HCEC 1CT (cell line): ENCODE measurements at regions not wholly inside any gene's neighbourhood (a gene's known extent, or its start where the extent isn't known, plus 50 kb on each side); places are given as distances from the start of the nearest gene placed in this dataset.

Experiments
- DNase-seq: peaks from one replicate; pipeline ENCODE4 v3.0.0-alpha.2; 2017

DNA sequence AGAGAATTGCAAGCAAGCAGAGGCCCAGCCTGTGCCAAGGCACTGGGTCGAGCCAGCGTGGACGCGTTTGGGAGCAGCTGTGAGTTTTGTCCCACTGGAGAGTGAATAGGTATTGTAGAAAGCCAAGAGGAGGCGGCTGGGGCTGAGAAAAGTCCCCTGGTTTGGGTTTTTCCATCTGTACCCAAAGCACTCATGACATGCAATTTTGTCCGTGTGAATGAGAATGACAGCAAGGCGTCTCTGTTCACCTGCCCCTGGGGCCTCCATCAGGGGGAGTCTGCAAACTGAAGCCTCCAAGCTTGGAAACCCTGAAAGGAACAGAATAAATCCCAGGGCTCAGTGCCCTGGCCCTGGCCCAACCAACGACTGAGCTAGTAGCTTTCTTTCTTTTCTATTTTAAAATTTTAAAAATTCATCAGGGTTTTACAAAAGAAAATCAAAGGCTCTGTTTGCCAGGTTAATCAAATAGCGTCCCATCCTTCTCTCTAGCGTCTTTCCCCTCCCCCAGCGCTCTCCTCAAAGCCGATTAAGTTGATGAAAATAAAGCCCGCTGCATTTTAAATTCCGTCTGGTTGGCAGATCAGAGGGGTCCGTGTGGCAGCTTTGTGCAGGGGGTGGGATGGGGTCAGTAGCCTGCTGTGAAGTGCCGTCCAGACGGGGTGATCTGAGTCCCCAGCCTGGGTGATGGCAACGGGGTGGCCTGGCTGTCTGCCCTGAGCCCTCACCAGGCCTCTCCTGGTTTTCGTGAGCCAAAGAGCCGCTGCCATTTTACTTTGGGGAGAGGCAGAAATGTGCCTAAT, 171.0 kb downstream of the KATNIP start:
- no peak for DNase-seq

DNA sequence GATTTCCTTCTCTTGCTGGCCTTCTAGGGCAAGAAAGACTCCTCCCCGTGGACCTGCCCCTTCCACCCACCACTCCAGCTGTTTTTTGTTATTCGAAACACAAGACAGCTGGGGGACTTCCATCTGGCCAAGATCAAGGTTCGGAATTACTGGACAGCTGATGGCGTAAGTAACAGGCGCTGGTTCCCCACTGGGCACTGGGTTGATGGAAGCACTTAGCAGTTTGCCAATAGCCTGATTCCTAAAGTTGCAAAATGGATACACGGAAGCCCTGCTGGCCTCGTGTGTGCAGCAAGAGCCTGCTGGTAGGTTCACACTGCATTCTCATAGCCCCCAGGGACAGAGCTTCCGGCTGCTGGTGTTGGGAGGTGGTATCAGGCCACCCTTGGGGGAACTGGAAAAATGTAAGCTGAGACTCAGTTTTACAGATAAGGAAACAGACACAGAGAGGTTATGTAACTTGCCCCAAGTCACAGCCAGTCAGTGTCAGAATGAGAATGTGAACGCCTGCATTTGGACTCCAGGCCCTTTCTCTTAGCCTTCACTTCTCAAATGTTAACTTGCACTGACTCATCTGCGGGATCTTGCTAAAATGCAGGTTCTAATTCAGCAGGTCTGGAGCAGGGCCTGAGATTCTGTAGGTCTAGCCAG, 171.7 kb downstream of the KATNIP start:
- peak; percentile 5 for DNase-seq

DNA sequence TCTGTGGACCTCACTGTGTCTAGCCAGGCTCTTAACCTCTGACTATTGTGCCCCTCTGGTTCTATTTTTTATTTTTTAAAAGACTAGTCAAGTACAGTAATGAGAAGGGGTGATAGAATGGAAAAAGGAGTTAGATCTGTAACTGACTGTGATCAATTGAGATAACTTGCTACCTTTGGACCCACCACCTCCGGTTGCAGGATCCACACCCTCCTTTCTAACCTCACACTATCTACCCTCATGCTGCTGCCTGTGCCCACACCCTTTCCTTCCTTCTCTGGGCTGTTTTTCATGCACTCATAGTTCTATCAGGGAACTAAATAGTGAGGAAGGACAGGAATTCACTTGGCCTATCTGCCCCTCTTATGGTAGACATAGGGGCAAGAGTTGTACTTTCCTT, 172.3 kb downstream of the KATNIP start:
- no peak for DNase-seq

DNA sequence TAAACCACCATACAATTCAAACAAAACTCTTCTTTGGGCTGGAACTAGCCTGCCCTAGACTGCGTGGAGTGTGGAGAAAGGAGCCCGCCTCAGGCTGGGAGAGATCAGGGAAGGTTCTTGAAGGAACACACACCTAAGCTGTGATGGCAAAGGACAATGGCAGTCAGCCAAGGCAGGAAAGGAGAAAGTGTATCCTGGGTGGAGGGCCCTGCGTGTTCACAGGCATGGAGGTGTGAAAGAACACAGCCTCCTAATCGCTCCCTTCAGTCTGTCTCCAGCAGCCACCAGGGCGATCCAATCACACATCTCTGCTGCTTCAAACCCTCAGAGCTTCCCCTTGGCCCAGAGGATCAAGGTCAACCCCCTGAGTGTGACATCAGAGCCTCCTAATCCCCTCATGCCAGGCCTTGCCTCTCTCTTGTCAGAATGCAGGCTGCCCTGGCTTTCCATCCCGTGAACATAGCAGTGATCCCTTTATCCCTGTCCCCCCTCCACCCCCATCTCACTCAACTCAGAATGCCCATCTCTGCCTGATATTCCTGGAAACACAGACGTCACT, 173.0 kb downstream of the KATNIP start:
- no peak for DNase-seq

- DNase-seq = no peak
Measured at GRCh38 chr16:27723711-27724481, 174.0 kb downstream of the KATNIP start.

DNA sequence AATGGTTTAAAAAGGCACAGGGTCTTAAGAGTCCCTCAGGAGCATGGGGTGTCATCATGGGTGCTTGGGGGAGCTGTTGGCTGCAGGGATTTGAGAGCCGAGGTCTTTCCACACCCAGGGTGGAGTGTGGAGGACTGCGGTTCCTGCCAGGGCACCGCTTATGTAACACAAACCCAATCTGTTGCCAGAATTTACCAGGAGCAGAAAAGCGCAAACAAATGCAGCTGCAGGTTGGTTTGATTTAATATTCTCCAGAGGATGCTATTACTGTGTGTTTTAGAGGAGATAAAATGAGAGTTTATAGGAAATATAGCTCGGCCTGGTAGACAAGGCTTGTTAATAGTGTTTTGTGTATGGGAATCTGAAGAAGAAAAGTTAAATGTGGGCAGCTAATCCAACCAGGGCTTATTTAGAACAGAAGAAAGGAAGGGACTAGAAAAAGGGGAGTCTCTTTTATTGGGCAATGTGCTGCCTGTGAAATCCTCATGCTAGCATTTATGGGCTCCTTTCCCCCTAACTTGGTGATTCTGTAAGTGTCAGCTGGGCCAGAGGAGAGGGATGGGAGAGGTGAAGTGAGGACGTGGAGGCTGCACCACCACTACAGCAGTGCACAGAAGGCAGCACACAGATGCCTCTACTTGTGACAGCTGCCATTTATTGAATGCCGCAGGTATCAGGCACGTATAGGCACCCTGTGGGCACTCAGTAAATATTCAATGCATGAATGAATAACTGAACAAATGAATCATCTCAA, 174.7 kb downstream of the KATNIP start:
- DNase-seq = no peak

DNA sequence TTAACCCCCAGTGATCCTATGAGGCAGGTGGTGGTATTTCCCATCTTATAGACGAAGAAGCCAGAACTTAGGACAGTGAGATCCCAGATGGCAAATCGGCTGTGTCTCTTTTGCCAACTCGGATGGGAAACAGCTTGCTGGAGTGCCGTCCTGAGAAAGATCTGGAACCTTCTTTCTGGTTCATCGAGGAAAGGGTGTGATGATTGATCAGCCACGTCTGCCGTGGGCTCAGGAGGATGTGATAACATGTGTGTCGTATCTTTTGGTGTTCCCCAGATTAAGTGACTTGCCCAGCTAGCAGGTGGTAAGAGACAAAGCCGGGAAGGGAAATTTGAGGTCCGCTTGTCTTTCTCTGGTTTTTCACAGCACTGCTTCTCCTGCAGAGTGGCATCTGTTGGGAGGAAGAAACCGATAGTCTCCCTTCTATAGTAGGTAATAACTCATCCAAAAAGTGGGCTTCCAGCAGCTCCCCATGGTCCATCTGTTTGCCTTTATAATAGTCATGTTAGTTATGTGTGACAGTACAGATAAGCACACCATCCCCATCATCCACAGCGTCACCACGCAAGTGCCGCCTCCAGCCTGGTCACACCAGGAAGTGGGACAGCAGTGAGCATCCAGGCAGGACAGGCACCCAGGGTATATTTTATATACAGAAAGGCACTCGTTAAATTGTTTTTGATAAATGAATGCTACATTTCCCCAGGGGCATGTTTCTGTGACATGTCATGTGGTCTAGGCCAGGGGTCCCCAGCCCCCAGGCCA, 175.5 kb downstream of the KATNIP start:
- DNase-seq = no peak

DNA sequence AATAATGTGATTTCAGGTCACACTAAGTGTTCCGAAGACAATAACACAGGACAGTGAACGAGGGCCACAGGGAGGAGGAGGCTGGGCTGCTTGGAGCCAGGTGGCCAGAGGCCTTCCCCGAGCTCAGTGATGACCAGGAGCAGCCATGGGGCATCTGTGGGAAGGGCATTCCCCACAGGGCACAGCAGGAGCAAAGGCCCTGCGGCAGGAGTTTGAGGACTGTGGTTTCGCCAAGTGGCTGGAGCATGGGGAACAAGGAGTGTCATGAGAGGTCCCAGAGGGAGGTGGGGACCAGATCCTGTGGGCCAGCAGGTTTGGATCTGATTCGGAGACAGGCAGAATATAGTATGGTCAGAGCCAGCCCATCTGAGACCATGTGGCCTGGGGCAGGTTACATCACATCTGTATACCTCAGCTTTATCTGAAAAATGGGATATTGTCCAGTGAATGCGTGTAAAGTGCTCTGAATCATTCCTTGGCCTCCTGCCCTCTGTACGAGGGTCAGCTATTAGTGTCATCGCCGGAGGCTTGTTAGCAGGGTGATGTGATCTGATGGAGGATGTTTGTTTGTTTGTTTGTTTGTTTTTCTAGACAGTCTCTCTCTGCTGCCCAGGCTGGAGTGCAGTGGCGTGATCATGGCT, 176.8 kb downstream of the KATNIP start:
- DNase-seq = peak; percentile 56

- no peak for DNase-seq
Measured at GRCh38 chr16:27727941-27728340, 178.0 kb downstream of the KATNIP start.

DNA sequence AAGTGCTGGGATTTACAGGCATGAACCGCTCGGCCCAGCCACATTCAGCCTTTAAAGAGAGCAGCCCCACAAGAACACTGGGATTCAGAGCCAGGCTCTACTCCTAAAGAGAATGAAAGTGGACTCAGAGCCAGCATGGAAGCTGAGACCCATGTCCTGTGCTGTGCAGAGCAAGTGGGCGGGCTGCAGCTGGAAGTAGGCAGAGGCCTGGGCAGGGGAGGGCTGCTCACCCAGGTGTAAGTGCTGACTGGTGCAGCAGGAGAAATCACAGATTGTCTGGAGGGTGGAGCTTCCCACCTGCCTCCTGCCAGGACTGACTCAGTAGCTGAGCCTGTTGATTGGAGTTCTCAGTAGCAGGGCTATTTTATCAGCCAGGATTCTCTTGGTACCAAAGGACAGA, 178.7 kb downstream of the KATNIP start:
- DNase-seq = no peak

DNA sequence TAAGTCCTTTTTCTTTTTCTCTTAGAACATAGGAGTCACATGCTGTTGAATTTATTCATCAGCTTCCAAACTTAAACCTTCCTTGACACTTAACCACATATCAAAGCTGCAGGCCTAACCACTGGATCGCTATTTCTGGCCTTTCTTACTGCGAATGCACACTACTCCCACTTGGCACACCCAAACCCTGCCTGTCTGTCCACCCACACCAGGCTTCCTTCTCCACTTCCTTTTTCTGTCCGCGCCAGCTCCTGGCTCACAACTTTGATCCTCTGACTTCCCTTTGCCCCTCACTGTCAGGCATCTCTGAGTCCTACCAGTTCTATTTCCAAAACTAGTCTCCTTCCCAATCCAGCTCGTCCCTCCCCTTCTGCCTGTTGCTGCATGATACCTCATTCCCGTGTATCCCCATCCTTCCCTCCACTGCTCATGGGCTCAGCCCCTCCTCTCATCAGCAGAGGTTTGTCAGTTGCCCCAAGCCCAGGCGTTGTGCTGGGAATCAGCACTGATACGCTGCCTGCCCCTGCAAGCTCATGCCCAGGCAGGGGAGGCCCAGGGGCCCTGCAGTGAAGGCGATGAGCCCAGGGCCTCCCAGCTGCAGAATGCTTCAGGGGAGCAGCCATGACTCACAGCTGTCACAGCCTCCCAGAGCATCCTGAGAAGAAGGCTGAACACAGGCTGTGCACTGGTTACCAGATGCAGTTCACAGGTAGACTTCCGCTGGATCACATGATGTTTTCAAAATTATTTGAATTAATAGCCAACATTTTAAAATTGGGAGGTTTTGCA, 179.8 kb downstream of the KATNIP start:
- DNase-seq = no peak

GRCh38 chr16:27730661-27731210, 180.8 kb downstream of the KATNIP start:
- no peak for DNase-seq

GRCh38 chr16:27735031-27735430, 185.1 kb downstream of the KATNIP start:
- no peak for DNase-seq

DNA sequence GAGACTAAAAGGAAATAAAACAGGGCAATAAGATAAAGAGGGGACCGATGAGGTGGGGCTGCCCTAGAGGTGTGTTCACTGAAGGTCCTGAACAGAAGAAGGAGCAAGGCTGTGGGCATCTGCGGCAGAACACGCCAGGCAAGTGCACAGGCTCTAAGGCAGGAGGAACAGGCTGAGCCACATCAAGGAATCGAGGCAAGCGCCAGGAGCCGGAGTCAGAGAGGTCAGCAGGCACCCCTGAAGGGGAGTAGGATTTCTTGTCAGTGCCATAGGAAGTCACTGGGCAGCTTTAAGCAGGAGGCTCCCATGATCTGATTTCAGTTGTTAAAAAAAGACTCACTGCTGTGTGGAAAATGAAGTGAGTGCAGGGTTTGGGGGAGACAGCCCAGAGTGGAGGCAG, 186.5 kb downstream of the KATNIP start:
- DNase-seq = no peak

DNA sequence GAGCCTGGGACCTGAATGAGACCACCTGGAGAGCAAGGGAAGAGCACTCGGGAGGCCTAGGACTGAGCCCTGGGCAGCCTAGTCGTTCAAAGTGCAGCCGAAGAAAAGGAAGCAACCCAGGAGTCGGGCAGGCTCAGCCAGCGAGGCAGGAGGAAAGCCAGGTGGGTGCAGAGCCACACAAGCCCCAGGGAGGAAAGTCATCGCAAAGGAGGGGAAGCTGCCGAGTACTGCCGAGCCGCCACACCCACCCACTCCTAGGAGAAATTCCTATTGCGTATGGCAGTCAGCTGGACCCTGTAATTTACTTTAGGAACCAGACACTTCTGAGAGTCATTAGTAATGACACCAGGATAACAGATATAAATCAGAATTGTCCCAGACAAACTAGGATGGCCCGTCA, 187.6 kb downstream of the KATNIP start:
- no peak for DNase-seq
